M059J (cell line): ENCODE measurements at regions not wholly inside any gene's neighbourhood (a gene's known extent, or its start where the extent isn't known, plus 50 kb on each side); places are given as distances from the start of the nearest gene placed in this dataset.
A peak's percentile ranks its signal among the peaks of the same experiment; 100 is the strongest.

Source experiments
- DNase-seq: peaks from one replicate; pipeline ENCODE4 v3.0.0-alpha.2; 2012; ENCODE audit warnings: low read depth

DNA sequence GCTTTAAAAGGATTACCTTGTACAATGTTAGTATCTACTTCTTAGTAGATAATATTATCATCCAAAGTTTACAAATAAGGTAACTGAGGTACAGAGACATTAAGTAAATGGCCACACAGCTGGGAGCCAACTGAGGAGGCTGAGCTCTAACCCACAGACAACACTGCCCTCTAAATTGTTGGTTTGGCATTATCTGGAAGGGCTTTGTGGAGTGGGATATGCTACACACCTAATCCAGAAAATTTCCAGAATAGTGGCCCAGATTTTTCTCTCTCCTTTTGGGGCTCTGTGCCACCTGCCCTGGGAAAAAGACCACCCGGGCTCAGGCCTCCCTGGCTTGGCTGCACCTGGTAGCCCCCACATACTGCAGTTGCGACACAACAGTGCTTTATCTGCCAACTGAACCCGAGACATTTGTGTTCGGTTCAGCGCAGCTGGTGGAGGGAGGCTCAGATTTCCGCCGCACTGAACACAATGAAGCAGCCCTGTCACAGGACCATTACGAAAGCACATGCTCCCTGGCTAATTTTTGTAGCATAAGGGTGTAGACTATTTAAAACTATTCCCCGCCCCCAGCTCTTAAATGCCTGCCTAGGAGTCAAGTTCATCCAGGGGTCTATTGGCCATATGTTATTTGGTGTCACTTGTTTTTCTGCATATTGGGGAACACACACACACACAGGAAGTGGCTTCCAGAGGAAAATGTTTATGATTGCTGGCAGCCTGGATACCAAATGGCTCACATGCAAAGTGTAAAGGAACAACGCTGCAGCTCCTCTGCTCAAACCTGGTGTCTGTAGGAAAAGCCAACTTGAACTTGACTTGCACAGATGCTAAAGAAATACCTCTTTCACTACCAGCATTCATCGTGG, 92.3 kb upstream of the ESRRG start:
- DNase-seq, result no peak

DNA sequence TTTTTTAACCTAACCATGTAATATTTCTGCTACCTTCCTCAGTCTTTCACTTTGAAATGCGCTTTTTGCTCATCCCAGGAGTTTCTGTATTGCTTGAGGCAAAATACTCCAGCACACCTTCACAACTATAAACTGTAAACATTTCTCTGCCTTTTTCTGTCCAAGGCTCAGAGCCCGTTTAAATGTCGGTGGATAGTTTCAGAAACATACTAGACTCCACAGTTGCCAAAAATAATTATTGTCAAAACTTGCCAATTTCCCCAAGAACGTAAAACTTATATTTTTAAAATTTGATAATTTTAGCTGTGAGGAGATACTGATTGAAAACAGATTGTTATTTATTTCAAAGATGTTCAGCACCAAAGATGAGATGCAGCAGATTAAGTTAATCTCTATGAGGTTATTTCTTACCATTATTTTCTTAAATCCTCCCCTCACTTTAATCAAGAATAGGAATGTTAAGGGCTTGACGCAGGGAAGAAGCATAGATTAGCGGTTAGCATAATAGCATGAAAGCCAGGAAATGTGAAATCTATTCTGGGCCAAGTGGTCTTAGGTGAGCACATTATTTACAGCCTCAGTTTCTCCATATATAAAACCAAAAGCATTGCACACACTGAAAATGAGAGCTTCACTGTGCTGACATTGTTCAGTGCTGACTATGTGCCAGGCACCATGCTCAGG, 91.5 kb upstream of the ESRRG start:
- no peak for DNase-seq

DNA sequence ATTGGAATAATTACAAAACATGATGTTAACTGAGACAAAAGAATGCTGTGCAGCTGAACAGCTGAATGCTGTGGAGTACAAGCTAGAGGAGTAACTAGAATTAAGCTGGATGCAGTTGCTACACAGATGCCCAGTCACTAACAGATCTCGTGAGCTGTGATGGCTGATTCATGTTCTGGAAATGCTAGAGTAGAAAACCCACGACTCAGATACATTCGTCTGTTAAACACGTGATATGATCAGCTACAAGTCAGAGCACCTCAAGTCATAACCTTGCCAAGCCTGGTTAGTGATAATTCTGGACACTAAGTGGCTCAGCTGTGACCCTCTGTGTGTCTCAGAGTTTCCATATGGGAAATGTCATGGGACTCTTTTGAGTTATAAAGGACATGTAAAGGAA, 89.7 kb upstream of the ESRRG start:
- peak; percentile 2 for DNase-seq

DNA sequence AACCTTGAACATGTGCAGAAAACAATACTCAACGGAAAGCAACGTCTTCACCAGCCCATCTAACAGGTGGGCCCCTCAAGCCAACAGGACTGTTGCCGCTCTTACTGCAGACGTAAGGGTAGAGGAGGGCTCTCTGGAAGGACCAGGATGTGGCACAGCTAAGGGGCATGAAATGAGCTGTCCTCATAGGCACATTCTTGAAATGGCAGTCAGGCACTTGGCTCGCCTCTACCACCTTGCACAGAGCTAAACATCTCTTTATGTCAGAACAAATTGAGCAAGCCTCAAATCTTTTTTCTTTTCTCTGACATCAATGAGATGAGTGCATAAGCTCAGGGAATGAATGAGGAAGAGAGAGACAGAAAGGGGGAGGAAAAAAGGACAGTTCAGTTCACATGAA, 86.4 kb upstream of the ESRRG start:
- DNase-seq, result no peak

DNA sequence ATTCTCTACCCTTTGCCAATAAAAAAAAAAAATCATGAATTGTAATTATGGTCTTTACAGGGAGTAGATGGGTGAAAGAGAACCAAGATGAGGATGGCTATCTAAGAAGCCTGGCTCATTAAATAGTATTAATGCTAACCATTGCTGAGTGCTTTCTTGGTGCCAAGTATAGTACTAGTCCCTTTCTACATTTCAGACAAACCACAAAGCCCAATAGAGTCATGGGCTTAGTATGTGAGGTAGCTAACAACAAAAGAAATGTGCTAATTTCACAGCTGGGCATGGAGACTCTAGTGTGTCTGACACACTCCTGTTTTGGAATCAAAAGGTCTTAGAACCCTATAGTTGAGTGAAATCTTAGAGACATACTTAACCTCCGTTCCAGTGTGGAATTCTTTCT, 84.5 kb upstream of the ESRRG start:
- no peak for DNase-seq

DNA sequence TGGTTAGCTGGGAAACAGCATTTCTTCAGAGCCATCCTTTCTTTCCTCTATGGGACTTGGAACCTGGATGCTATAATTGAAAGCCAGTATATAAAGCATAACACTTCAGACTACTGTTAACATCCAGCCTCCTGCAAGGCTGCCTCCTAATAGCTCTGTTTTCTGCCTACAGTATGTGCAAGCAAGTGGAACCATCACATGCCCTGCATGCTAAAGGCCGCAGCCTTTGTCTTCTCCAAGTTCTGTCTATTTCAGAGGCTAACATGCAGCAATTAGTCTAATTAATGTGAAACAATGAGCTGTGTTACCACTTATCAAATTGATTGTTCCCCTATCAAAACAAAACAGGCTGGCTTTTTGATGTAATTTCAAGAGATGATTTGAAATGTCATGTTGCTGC, 82.7 kb upstream of the ESRRG start:
- no peak for DNase-seq

DNA sequence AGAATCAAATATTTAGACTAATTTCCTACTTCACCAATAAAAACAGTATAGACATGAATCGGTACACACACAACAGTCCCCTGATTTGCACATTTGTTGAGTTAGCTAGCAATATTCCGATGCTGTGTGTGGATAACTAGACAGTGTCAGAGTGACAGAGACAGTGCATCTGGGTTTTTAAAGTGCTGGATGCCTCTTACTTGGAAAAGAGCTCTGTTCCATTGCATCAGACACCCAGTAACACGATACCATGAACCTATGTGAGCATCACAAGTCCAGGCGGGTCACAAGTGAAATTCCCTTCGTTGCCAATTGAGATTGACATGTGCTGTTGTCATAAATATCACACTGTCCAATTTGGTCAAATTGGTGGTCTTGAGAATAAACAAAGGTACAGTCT, 82.0 kb upstream of the ESRRG start:
- DNase-seq, result no peak

DNA sequence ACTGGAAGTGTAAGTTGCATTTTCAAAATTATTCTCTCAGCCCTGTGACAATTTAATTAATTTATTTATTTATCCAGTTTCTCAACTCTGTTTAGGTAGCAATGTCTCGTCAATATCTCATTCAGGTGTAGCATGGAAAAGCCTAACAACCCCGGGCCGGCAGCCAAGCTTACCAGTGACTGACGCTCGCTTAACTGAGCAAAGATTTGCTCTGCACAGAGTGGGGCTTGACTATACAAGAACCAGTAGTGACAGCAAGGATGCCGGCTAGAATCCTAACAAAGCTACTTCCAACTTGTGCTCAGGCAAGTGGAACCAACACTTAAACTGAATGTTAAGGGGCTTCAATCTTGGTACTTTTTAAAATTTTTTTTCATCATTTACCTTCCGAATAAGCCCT, 80.9 kb upstream of the ESRRG start:
- DNase-seq, result no peak

DNA sequence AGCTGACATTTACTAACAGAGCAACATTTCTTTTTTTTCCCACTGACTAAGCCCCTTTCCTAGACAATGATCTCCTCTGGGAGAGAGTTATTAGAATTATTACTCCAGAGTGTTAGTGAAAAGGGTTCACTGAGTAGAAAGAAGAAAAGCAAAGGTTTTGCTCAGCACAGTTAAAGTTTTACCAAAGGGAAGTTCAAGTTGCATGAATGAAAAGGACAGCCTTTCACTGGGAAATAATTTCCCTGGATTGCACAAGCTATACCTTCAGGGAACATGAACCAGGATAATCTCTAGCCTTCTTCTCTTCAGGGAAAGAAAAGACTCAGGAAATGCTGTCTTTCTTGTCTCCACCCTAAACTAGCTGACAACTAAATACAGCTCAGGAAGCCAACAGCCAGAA, 71.4 kb upstream of the ESRRG start:
- DNase-seq, result no peak

DNA sequence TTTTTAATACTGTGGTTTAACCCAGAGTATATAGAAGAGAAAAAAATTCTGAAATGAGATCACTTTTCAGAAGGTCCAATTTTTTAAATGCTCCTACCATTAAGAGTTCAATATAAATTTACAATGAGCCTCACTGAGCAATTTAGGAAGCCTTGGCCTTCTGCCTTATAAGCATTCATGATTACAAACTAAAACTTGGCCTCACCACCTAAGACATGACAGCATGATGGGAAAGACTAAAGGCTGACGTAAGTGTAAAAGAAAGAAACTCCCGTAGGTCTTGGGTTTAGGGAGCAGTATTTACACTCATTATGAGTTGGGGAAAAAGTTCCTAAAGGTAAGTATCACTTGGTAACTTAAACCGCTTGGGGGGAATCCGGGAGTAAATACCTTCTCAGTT, 70.7 kb upstream of the ESRRG start:
- DNase-seq, result no peak

DNA sequence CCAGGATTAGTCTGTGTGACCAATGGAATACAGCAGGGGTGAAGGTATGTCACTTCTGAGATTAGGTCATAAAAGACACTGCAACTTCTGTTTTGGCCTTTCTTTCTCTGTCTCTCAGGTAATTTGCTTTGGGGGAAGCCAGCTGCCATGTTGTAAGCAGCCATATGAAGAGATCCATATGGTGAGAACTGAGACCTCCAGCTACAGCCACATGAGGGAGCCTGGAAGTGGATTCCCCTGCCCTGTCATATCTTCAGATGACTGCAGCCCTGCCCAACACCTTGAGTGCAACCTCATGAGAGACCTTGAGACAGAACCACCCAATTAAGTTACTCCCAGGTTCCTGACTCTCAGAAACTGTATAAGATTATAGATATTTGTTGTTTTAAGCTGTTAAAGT, 70.1 kb upstream of the ESRRG start:
- no peak for DNase-seq

DNA sequence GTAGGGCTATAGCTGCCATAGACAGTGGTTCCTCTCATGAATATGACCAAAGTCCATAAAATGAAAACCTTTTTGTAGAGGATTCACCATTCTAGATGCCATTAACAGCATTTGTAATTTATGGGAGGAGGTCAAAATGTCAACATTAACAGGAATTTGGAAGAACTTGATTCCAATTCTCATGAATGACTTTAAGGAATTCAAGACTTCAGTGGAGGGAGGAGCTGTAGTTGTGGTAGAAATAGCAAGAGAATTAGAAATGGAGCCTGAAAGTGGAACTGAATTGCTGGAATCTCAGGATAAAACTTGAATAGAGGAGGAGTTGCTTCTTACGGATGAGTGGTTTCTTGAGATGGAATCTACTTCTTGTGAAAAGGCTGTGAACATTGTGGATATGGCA, 65.4 kb upstream of the ESRRG start:
- DNase-seq, result no peak

DNA sequence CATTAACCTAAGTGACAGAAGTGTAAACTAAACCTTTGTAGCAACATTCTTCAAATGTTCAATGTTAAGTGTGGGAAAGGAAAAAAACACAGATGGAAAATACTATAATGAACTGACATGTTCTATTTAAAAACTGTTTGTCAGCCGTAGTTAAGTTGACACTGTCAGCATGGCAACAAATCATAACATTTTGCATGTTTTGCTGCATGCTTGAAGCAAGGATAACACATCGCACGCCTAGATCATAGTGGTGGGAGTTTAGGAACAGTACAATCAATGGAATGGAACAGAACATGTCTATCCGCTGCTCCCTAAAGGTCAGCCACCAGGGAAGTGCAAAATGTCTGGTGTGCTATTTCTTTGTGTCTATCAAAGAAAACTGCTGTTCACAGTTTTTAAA, 62.5 kb upstream of the ESRRG start:
- DNase-seq, result no peak

DNA sequence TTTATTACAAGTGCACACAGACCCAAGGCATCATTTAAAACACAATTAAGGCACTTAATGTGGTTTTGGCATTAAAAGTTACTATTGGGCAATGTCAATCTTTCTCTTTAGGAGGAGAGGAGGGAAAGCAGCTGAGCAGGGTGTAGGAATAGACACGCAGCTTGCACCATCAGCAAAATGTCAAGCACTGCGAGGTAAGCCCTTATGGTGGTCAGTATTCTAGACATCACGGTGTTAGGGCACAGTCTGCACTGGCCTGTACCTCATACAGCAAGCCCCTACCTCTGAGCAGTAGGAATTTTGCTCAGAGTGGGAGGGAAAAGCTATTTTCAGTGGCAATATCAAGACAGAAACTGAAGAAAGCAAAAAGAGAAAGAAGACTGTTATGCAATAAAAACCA, 62.0 kb upstream of the ESRRG start:
- no peak for DNase-seq

DNA sequence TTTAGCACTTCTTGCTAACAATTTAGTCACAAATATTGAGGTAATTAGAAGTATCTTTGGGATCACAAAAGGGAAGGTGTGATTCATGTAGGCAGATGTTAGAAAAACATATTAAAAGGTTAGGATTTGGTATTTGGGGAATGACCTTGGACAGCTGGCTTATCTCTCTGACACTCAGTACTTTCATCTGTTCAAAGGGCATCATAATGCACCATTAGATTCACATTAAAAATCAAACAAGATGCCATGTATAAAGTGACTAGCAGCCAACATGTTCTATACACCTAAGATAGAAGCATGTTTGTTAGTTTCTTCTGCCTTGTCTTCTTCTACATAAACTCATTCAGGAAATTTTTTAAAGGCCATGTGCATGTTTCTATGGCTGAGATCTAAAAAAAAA, 56.5 kb upstream of the ESRRG start:
- DNase-seq, result no peak

DNA sequence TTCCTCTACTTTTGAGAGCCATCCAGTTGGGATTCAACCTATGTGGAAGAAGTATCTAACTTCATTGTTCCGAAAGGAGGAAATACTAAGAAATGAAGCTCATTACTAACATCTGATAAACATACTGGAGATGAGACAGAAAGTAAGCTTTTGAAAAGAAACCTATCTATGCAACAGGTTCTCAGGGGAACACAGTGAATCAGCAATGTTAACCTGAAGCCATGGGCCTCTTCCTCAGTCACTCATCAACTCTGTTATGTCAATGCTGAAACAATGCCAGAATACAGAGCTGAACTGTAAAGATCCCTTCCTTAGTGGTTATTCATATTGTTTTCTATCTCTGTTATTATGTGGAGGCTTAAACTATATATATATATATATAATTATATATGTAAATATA, 55.5 kb upstream of the ESRRG start:
- peak; percentile 1 for DNase-seq

DNA sequence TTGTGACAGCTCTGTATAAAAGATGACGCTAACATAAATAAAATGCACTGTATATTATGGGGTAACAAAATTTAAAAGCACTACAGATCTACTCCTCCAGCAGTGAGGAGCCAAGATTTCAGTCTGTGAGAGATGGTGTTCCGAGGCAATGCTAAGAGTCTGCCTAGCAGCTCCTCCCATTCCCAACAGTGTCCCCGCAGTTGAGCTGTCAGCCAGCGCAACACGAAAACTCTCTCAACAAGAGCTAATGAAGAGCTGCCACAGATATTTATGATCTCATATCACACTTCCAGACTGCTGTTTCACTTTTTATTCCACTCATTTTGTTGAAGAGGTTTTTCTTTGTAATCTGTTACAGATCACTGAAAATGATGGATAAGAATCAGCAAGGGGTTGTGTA, 53.9 kb upstream of the ESRRG start:
- no peak for DNase-seq
